Peyer's patch (tissue), 4 donors: ENCODE measurements at regions not wholly inside any gene's neighbourhood (a gene's known extent, or its start where the extent isn't known, plus 50 kb on each side); places are given as distances from the start of the nearest gene placed in this dataset.

Experiments used
- DNase-seq, 3 donors: peaks; one replicate each; pipeline ENCODE4 v3.0.0-alpha.2; 2017 to 2019
- H3K27ac ChIP-seq, 4 donors: fragments of 200-600 bp; sonication (generic); one replicate each; pipeline ENCODE4 v1.5.1; 2016 to 2019
- H3K27me3 ChIP-seq, 2 donors: fragments of 200-600 bp; sonication (generic); one replicate each; pipeline ENCODE4 v1.5.1; 2019
- H3K36me3 ChIP-seq, 3 donors: fragments of 200-600 bp; sonication (generic); one replicate each; pipeline ENCODE4 v1.5.1; 2016 to 2019
- H3K4me1 ChIP-seq, 4 donors: fragments of 200-600 bp; sonication (generic); one replicate each; pipeline ENCODE4 v1.5.1; 2016 to 2019
- H3K4me3 ChIP-seq, 4 donors: fragments of 200-600 bp; sonication (generic); 1 replicate in 3 of 4; 2 replicates in 1 of 4; pipeline ENCODE4 v1.5.1; 2016 to 2019; ENCODE audit warnings: mild to moderate bottlenecking in 1 of 4
- H3K9me3 ChIP-seq, 4 donors: fragments of 200-600 bp; sonication (generic); one replicate each; pipeline ENCODE4 v1.5.1; 2016 to 2019; ENCODE audit warnings: mild to moderate bottlenecking in 1 of 4
- CTCF ChIP-seq, 6 experiments: fragments of 450-650 bp in 4 of 6; fragments of 200-600 bp in 2 of 6; sonication (generic) in 1 of 6; IDR thresholded peaks; one replicate each; pipeline ENCODE4 v1.5.1; 2017 to 2019; ENCODE audit warnings: antibody characterized with exemption in 6 of 6, mild to moderate bottlenecking in 3 of 6, moderate library complexity in 1 of 6
- POLR2A ChIP-seq, 2 donors: fragments of 450-650 bp; IDR thresholded peaks; one replicate each; pipeline ENCODE4 v1.5.1; 2017; ENCODE audit warnings: antibody characterized with exemption in 2 of 2, mild to moderate bottlenecking in 2 of 2, moderate library complexity in 2 of 2

GRCh38 chr1:213719462-213719861 is 268.3 kb upstream of the PROX1 start:
- Histone ChIP-seq H3K9me3 (no peaks in the 10 kb centered on the region), H3K27ac (no peak overlapping the region), H3K36me3 (no peaks in the 10 kb centered on the region), H3K4me1 (no peaks in the 10 kb centered on the region), H3K4me3 (no peak overlapping the region), H3K27me3 (no peaks in the 10 kb centered on the region)
- DNase-seq: no peak
- TF ChIP-seq POLR2A (IDR thresholded peaks at IDR 0.05) (no peak), CTCF (IDR thresholded peaks at IDR 0.05) (no peak)

- H3K4me1 ChIP-seq: no peaks in the 10 kb centered on the region
- H3K27me3 ChIP-seq: no peaks in the 10 kb centered on the region
- DNase-seq: no peak
- H3K36me3 ChIP-seq: no peaks in the 10 kb centered on the region
- no peak overlapping the region for H3K4me3 ChIP-seq
- no peaks in the 10 kb centered on the region for H3K9me3 ChIP-seq
- no peak overlapping the region for H3K27ac ChIP-seq
- TF ChIP-seq CTCF (IDR thresholded peaks at IDR 0.05) (no peak), POLR2A (IDR thresholded peaks at IDR 0.05) (no peak)
Observed at GRCh38 chr1:213720032-213720431, 267.7 kb upstream of the PROX1 start.

- Histone ChIP-seq H3K9me3 (no peaks in the 10 kb centered on the region), H3K4me1 (no peaks in the 10 kb centered on the region), H3K36me3 (no peaks in the 10 kb centered on the region), H3K27me3 (no peaks in the 10 kb centered on the region), H3K27ac (no peak overlapping the region), H3K4me3 (no peak overlapping the region)
- no peak for TF ChIP-seq POLR2A (IDR thresholded peaks at IDR 0.05)
- no peak for TF ChIP-seq CTCF (IDR thresholded peaks at IDR 0.05)
- no peak for DNase-seq
Observed at GRCh38 chr1:213723187-213723586, 264.6 kb upstream of the PROX1 start.

GRCh38 chr1:213724640-213725536 is 262.9 kb upstream of the PROX1 start:
- Histone ChIP-seq H3K27ac (no peak overlapping the region), H3K36me3 (no peaks in the 10 kb centered on the region), H3K4me1 (no peaks in the 10 kb centered on the region), H3K9me3 (no peaks in the 10 kb centered on the region), H3K4me3 (no peak overlapping the region), H3K27me3 (no peaks in the 10 kb centered on the region)
- DNase-seq: no peak
- TF ChIP-seq CTCF (IDR thresholded peaks at IDR 0.05): no peak
- no peak for TF ChIP-seq POLR2A (IDR thresholded peaks at IDR 0.05)

GRCh38 chr1:213727853-213728592 is 259.8 kb upstream of the PROX1 start:
- no peak overlapping the region for H3K4me3 ChIP-seq
- H3K36me3 ChIP-seq: no peaks in the 10 kb centered on the region
- DNase-seq: no peak
- no peak overlapping the region for H3K27ac ChIP-seq
- no peaks in the 10 kb centered on the region for H3K27me3 ChIP-seq
- H3K4me1 ChIP-seq: no peaks in the 10 kb centered on the region
- TF ChIP-seq CTCF (IDR thresholded peaks at IDR 0.05): no peak
- TF ChIP-seq POLR2A (IDR thresholded peaks at IDR 0.05): no peak
- H3K9me3 ChIP-seq: no peaks in the 10 kb centered on the region
